ENCODE measurements at regions not wholly inside any gene's neighbourhood (a gene's known extent, or its start where the extent isn't known, plus 50 kb on each side); places are given as distances from the start of the nearest gene placed in this dataset.
A peak's percentile ranks its signal among the peaks of the same experiment; 100 is the strongest.

DNA sequence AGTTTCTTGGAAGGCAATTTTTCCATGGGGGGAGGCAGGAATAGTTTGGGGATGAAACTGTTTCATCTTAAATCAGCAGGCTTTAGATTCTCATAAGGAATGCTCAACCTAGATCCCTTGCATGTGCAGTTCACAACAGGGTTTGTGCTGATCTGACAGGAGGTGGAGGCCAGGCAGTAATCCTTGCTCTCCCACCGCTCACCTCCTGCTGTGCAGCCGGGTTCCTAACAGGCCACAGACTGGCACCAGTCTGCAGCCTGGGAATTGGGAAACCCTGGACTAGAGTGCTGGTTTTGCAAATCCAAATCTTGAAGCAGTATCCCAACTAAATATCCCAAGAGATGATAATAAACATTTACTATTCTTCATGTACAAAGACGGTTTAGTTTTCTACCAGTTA lies 256.3 kb upstream of the TMCO5A start:
- H2AK5ac ChIP-seq (ENCODE audit: insufficient read length, low read length) = no peak overlapping the region
- H2BK12ac ChIP-seq (ENCODE audit: insufficient read length, low read depth, low read length) = no peak overlapping the region
- H4K91ac ChIP-seq (ENCODE audit: insufficient read length, low read depth, low read length) = no peak overlapping the region
- H3K79me2 ChIP-seq (ENCODE audit: insufficient read depth, low read length) = no peaks in the 10 kb centered on the region
- no peak overlapping the region for H4K5ac ChIP-seq (ENCODE audit: insufficient read length, low read depth, low read length)
- Mint-ChIP-seq H3K4me1 (peaks cover 4 to 5% of the 10 kb centered on the region in 2 experiments; a peak in 3 of 4 replicates), H3K36me3 (ENCODE audit: insufficient read depth in 1 of 3, low read depth in 3 of 3) (no peaks in the 10 kb centered on the region), H3K9me3 (no peaks in the 10 kb centered on the region), H3K27me3 (ENCODE audit: low read depth) (no peaks in the 10 kb centered on the region), H3K4me3 (no peak overlapping the region), H3K27ac (no peak overlapping the region)
- no peaks in the 10 kb centered on the region for H3K27me3 ChIP-seq (ENCODE audit: insufficient read depth, low read length)
- H3K18ac ChIP-seq (ENCODE audit: insufficient read length, low read depth, low read length) = no peak overlapping the region
- H3K27ac ChIP-seq (ENCODE audit: insufficient read length, low read depth, low read length) = no peak overlapping the region
- H2BK15ac ChIP-seq (ENCODE audit: low read depth, low read length) = no peak overlapping the region
- DNase-seq = peak; percentile 32
- no CpG with 5 or more reads among the region's 3 CpGs for whole genome bisulfite sequencing (ENCODE audit: extremely low coverage, insufficient read length, low lambda C conversion rate)
- H2AFZ ChIP-seq (ENCODE audit: low read length) = no peak overlapping the region
- H3K4ac ChIP-seq (ENCODE audit: low read depth, low read length) = no peak overlapping the region
- no peak overlapping the region for H3K14ac ChIP-seq (ENCODE audit: insufficient read depth, low read length)
- H3K23ac ChIP-seq (ENCODE audit: insufficient read length, low read depth, low read length) = no peak overlapping the region
- no peak overlapping the region for H2BK120ac ChIP-seq (ENCODE audit: low read depth, low read length, poor library complexity, severe bottlenecking)
- no peaks in the 10 kb centered on the region for H3K9me3 ChIP-seq (ENCODE audit: control insufficient read depth, low read depth, low read length)
- no peak overlapping the region for H3K9ac ChIP-seq (ENCODE audit: extremely low read depth, insufficient read length, low read length)
- H3K23me2 ChIP-seq (ENCODE audit: insufficient read length, low read depth, low read length, poor library complexity, severe bottlenecking) = no peaks in the 10 kb centered on the region
- H4K8ac ChIP-seq (replicated peaks; ENCODE audit: insufficient read length, low read depth, low read length) = no peak overlapping the region
- H3T11ph ChIP-seq (ENCODE audit: low read length) = no peak overlapping the region
- no peaks in the 10 kb centered on the region for H4K20me1 ChIP-seq (ENCODE audit: control insufficient read depth, insufficient read depth, insufficient read length)
- no peaks in the 10 kb centered on the region for H3K79me1 ChIP-seq (ENCODE audit: insufficient read depth, low read depth, low read length, poor library complexity, severe bottlenecking)
- H3K56ac ChIP-seq (ENCODE audit: insufficient read length, low read depth, low read length) = no peak overlapping the region
- no peaks in the 10 kb centered on the region for H3K4me1 ChIP-seq (ENCODE audit: insufficient read depth, low read length)
- TF ChIP-seq, protein P1, sequence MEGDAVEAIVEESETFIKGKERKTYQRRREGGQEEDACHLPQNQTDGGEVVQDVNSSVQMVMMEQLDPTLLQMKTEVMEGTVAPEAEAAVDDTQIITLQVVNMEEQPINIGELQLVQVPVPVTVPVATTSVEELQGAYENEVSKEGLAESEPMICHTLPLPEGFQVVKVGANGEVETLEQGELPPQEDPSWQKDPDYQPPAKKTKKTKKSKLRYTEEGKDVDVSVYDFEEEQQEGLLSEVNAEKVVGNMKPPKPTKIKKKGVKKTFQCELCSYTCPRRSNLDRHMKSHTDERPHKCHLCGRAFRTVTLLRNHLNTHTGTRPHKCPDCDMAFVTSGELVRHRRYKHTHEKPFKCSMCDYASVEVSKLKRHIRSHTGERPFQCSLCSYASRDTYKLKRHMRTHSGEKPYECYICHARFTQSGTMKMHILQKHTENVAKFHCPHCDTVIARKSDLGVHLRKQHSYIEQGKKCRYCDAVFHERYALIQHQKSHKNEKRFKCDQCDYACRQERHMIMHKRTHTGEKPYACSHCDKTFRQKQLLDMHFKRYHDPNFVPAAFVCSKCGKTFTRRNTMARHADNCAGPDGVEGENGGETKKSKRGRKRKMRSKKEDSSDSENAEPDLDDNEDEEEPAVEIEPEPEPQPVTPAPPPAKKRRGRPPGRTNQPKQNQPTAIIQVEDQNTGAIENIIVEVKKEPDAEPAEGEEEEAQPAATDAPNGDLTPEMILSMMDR (conservative IDR thresholded peaks at IDR 0.05) = no peak
- no peak overlapping the region for H2BK20ac ChIP-seq (ENCODE audit: low read depth, low read length, poor library complexity, severe bottlenecking)
- H2BK5ac ChIP-seq (ENCODE audit: insufficient read length, low read length) = no peak overlapping the region
- no peak overlapping the region for H3K4me2 ChIP-seq (ENCODE audit: insufficient read depth, insufficient read length, low read length)
